Liver (tissue), 8 donors: ENCODE measurements at regions not wholly inside any gene's neighbourhood (a gene's known extent, or its start where the extent isn't known, plus 50 kb on each side); places are given as distances from the start of the nearest gene placed in this dataset.

Experiments
- DNase-seq: peaks from one replicate; pipeline ENCODE4 v3.0.0-alpha.2; 2017; ENCODE audit warnings: low spot score
- H3K27ac ChIP-seq, 2 donors: one replicate each; pipeline ENCODE4 v1.7.0; 2013; ENCODE audit warnings: inconsistent platforms in 2 of 2, low read length in 2 of 2, control low read depth in 1 of 2, low read depth in 1 of 2, mild to moderate bottlenecking in 1 of 2
- H3K27me3 ChIP-seq, 4 donors: one replicate each; pipeline versions ENCODE4 v1.6.1 to v1.7.0; 2013; ENCODE audit warnings: low read length in 3 of 4, inconsistent platforms in 1 of 4, mild to moderate bottlenecking in 1 of 4, moderate library complexity in 1 of 4; ENCODE audit not compliant: control insufficient read depth in 4 of 4, insufficient read depth in 4 of 4
- H3K36me3 ChIP-seq, 4 donors: one replicate each; pipeline versions ENCODE4 v1.6.1 to v1.7.0; 2013; ENCODE audit warnings: low read length in 3 of 4, mild to moderate bottlenecking in 3 of 4, low read depth in 1 of 4, moderate library complexity in 1 of 4; ENCODE audit not compliant: control insufficient read depth in 4 of 4, insufficient read depth in 3 of 4
- H3K4me1 ChIP-seq, 4 donors: one replicate each; pipeline versions ENCODE4 v1.6.1 to v1.7.0; 2013; ENCODE audit warnings: low read length in 3 of 4, mild to moderate bottlenecking in 3 of 4, moderate library complexity in 1 of 4; ENCODE audit not compliant: control insufficient read depth in 4 of 4, insufficient read depth in 4 of 4
- H3K4me3 ChIP-seq, 3 donors: one replicate each; pipeline versions ENCODE4 v1.6.1 to v1.7.0; 2013; ENCODE audit warnings: low read length in 3 of 3, control low read depth in 1 of 3, low read depth in 1 of 3, mild to moderate bottlenecking in 1 of 3
- H3K9ac ChIP-seq, 2 donors: one replicate each; pipeline ENCODE4 v1.7.0; 2013; ENCODE audit warnings: low read length in 2 of 2, mild to moderate bottlenecking in 2 of 2, moderate library complexity in 2 of 2, control low read depth in 1 of 2, low read depth in 1 of 2
- H3K9me3 ChIP-seq, 4 donors: one replicate each; pipeline versions ENCODE4 v1.6.1 to v1.7.0; 2013; ENCODE audit warnings: low read length in 3 of 4; ENCODE audit not compliant: control insufficient read depth in 4 of 4
- CTCF ChIP-seq: fragments of 150-350 bp; IDR thresholded peaks from 2 replicates; pipeline ENCODE4 v1.5.1; 2017; ENCODE audit warnings: improper control_type of control experiment, low read depth, low read length; ENCODE audit not compliant: missing input control
- EGR1 ChIP-seq, 2 donors: IDR thresholded peaks; 2 replicates each; pipeline ENCODE4 v1.6.1; 2016 to 2018; ENCODE audit warnings: antibody characterized with exemption in 2 of 2, low read depth in 2 of 2
- FOXA1 ChIP-seq: IDR thresholded peaks from 2 replicates; pipeline ENCODE4 v1.6.1; 2016; ENCODE audit warnings: antibody characterized with exemption
- FOXA2 ChIP-seq: IDR thresholded peaks from 2 replicates; pipeline ENCODE4 v1.6.1; 2016; ENCODE audit warnings: antibody characterized with exemption
- GABPA ChIP-seq, 2 donors: IDR thresholded peaks in 1 of 2; conservative IDR thresholded peaks in 1 of 2; 2 replicates each; pipeline ENCODE4 v1.6.1; 2016; ENCODE audit warnings: antibody characterized with exemption in 2 of 2, mild to moderate bottlenecking in 1 of 2, moderate library complexity in 1 of 2
- HNF4A ChIP-seq, 2 donors: conservative IDR thresholded peaks; 2 replicates each; pipeline ENCODE4 v1.6.1; 2016; ENCODE audit warnings: antibody characterized with exemption in 2 of 2, mild to moderate bottlenecking in 2 of 2
- HNF4G ChIP-seq: IDR thresholded peaks from 2 replicates; pipeline ENCODE4 v1.6.1; 2016; ENCODE audit warnings: antibody characterized with exemption
- JUND ChIP-seq, 2 donors: IDR thresholded peaks; 2 replicates each; pipeline ENCODE4 v1.6.1; 2016; ENCODE audit warnings: antibody characterized with exemption in 2 of 2
- NR2F2 ChIP-seq: IDR thresholded peaks from 2 replicates; pipeline ENCODE4 v1.6.1; 2016; ENCODE audit warnings: antibody characterized with exemption
- RAD21 ChIP-seq, 2 donors: IDR thresholded peaks; 2 replicates each; pipeline ENCODE4 v1.6.1; 2016; ENCODE audit warnings: antibody characterized with exemption in 2 of 2, mild to moderate bottlenecking in 2 of 2
- REST ChIP-seq: IDR thresholded peaks from 2 replicates; pipeline ENCODE4 v1.6.1; 2016; ENCODE audit warnings: antibody characterized with exemption, mild to moderate bottlenecking
- RXRA ChIP-seq, 2 donors: IDR thresholded peaks; 2 replicates each; pipeline ENCODE4 v1.6.1; 2017 to 2018; ENCODE audit warnings: antibody characterized with exemption in 2 of 2, mild to moderate bottlenecking in 1 of 2
- SP1 ChIP-seq: IDR thresholded peaks from 2 replicates; pipeline ENCODE4 v1.6.1; 2018; ENCODE audit warnings: antibody characterized with exemption, mild to moderate bottlenecking
- YY1 ChIP-seq: IDR thresholded peaks from 2 replicates; pipeline ENCODE4 v1.6.1; 2016; ENCODE audit warnings: antibody characterized with exemption, mild to moderate bottlenecking
- WGBS: extraction: QIAGEN DNeasy Blood & Tissue Kit; methylation state at CpG from one replicate; pipeline ENCODE4 v1.1.7; 2013; 5-methylcytosine and 5-hydroxymethylcytosine counted together
- TF ChIP-seq, protein P1 (sequence below): IDR thresholded peaks from 2 replicates; pipeline ENCODE4 v1.6.1; 2016; ENCODE audit warnings: antibody characterized with exemption
- donor health status: healthy.
- donor health status: healthy.
- donor health status: healthy.
- donor health status: healthy.
- donor health status: healthy.

GRCh38 chr11:25928076-25928475 is 403.9 kb upstream of the ANO3 start:
- TF ChIP-seq NR2F2, result peak; percentile 11
- no peak for TF ChIP-seq JUND (IDR thresholded peaks at IDR 0.05)
- TF ChIP-seq RAD21 (IDR thresholded peaks at IDR 0.05), result no peak
- TF ChIP-seq HNF4A (conservative IDR thresholded peaks at IDR 0.05), result no peak
- H3K27me3 ChIP-seq, result no peaks in the 10 kb centered on the region
- H3K36me3 ChIP-seq, result no peaks in the 10 kb centered on the region
- DNase-seq, result no peak
- WGBS, result 36% methylated on average over 2 of the region's 2 CpGs
- no peak overlapping the region for H3K27ac ChIP-seq
- H3K4me1 ChIP-seq, result no peaks in the 10 kb centered on the region
- H3K9me3 ChIP-seq, result no peaks in the 10 kb centered on the region
- H3K9ac ChIP-seq, result no peak overlapping the region
- no peak overlapping the region for H3K4me3 ChIP-seq

GRCh38 chr11:25938952-25939351 is 393.0 kb upstream of the ANO3 start:
- no peak for DNase-seq
- Histone ChIP-seq H3K4me1 (no peaks in the 10 kb centered on the region), H3K27ac (no peak overlapping the region), H3K4me3 (no peak overlapping the region), H3K36me3 (no peaks in the 10 kb centered on the region), H3K27me3 (no peaks in the 10 kb centered on the region), H3K9me3 (no peaks in the 10 kb centered on the region), H3K9ac (no peak overlapping the region)
- WGBS, result 76% methylated on average over 1 of the region's 1 CpG
- TF ChIP-seq FOXA2 (no peak), HNF4G (no peak), EGR1 (IDR thresholded peaks at IDR 0.05; ENCODE audit: low read depth in 2 of 2) (no peak), NR2F2 (no peak), RAD21 (IDR thresholded peaks at IDR 0.05) (no peak), CTCF (no peak), REST (no peak), JUND (IDR thresholded peaks at IDR 0.05) (no peak), HNF4A (conservative IDR thresholded peaks at IDR 0.05) (no peak), SP1 (no peak), FOXA1 (no peak), RXRA (IDR thresholded peaks at IDR 0.05) (no peak), YY1 (no peak), GABPA (IDR thresholded peaks at IDR 0.05 in 1 of 2, conservative IDR thresholded peaks at IDR 0.05 in 1 of 2) (no peak)
- TF ChIP-seq, protein P1, sequence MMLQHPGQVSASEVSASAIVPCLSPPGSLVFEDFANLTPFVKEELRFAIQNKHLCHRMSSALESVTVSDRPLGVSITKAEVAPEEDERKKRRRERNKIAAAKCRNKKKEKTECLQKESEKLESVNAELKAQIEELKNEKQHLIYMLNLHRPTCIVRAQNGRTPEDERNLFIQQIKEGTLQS, result no peak
